Vagina (tissue), 2 donors: ENCODE measurements at regions not wholly inside any gene's neighbourhood (a gene's known extent, or its start where the extent isn't known, plus 50 kb on each side); places are given as distances from the start of the nearest gene placed in this dataset.

Source experiments
- CTCF ChIP-seq, 3 experiments: fragments of 450-650 bp in 2 of 3; fragments of 200-600 bp in 1 of 3; sonication (generic) in 1 of 3; IDR thresholded peaks; one replicate each; pipeline ENCODE4 v1.5.1; 2017 to 2019; ENCODE audit warnings: antibody characterized with exemption in 3 of 3, mild to moderate bottlenecking in 2 of 3, moderate library complexity in 2 of 3
- POLR2AphosphoS5 ChIP-seq, 2 donors: sonication (generic); formaldehyde crosslinking; IDR thresholded peaks; one replicate each; pipeline ENCODE4 v1.9.0; 2017; ENCODE audit warnings: antibody characterized with exemption in 2 of 2, mild to moderate bottlenecking in 2 of 2, low read depth in 1 of 2; ENCODE audit not compliant: insufficient read depth in 1 of 2

GRCh38 chr13:68048802-68049359 is 818.7 kb upstream of the PCDH9 start:
- TF ChIP-seq CTCF (IDR thresholded peaks at IDR 0.05) (no peak), POLR2AphosphoS5 (IDR thresholded peaks at IDR 0.05; ENCODE audit: insufficient read depth in 1 of 2, low read depth in 1 of 2) (no peak)
